ACC112 (cell line): ENCODE measurements at regions not wholly inside any gene's neighbourhood (a gene's known extent, or its start where the extent isn't known, plus 50 kb on each side); places are given as distances from the start of the nearest gene placed in this dataset.

Experiments
- H2AFZ ChIP-seq: fragments of 200-600 bp; sonication (generic); one replicate; pipeline ENCODE4 v1.6.0; 2017; ENCODE audit warnings: antibody characterized with exemption, low read length; ENCODE audit not compliant: unreplicated experiment
- H3K27ac ChIP-seq: fragments of 200-600 bp; sonication (generic); 2 replicates; pipeline ENCODE4 v1.5.1; 2014; ENCODE audit warnings: low read depth, mild to moderate bottlenecking, antibody characterized with exemption, low read length, moderate library complexity
- H3K27me3 ChIP-seq: fragments of 200-600 bp; sonication (generic); 2 replicates; pipeline ENCODE4 v1.6.1; 2014; ENCODE audit warnings: mild to moderate bottlenecking, antibody characterized with exemption, low read length, moderate library complexity, mixed read lengths; ENCODE audit not compliant: insufficient read depth
- H3K36me3 ChIP-seq: fragments of 200-600 bp; sonication (generic); 2 replicates; pipeline ENCODE4 v1.6.1; 2016; ENCODE audit warnings: mild to moderate bottlenecking, antibody characterized with exemption, low read length, moderate library complexity, mixed read lengths; ENCODE audit not compliant: insufficient read depth
- H3K4me1 ChIP-seq: fragments of 200-600 bp; sonication (generic); one replicate; pipeline ENCODE4 v1.6.1; 2016; ENCODE audit warnings: low read length, mixed read lengths; ENCODE audit not compliant: insufficient read depth, unreplicated experiment, control insufficient read depth
- H3K4me3 ChIP-seq: fragments of 200-600 bp; sonication (generic); 2 replicates; pipeline ENCODE4 v1.5.1; 2014; ENCODE audit warnings: mild to moderate bottlenecking, low read depth, low read length
- H3K79me2 ChIP-seq: fragments of 200-600 bp; sonication (generic); one replicate; pipeline ENCODE4 v1.6.0; 2016; ENCODE audit warnings: low read length; ENCODE audit not compliant: control insufficient read depth, unreplicated experiment, insufficient read depth

GRCh38 chr1:185420588-185421081, 103.6 kb upstream of the IVNS1ABP start:
- no peaks in the 10 kb centered on the region for H3K4me1 ChIP-seq
- H3K79me2 ChIP-seq = no peaks in the 10 kb centered on the region
- no peak overlapping the region for H3K27ac ChIP-seq
- no peak overlapping the region for H3K4me3 ChIP-seq
- no peak overlapping the region for H2AFZ ChIP-seq
- H3K27me3 ChIP-seq = no peaks in the 10 kb centered on the region
- no peaks in the 10 kb centered on the region for H3K36me3 ChIP-seq

GRCh38 chr1:185419718-185420117, 102.7 kb upstream of the IVNS1ABP start:
- Histone ChIP-seq H3K36me3 (no peaks in the 10 kb centered on the region), H3K79me2 (no peaks in the 10 kb centered on the region), H3K4me3 (no peak overlapping the region), H3K27me3 (no peaks in the 10 kb centered on the region), H3K27ac (no peak overlapping the region), H2AFZ (no peak overlapping the region), H3K4me1 (no peaks in the 10 kb centered on the region)

- no peaks in the 10 kb centered on the region for H3K36me3 ChIP-seq
- H3K79me2 ChIP-seq = no peaks in the 10 kb centered on the region
- H3K27ac ChIP-seq = no peak overlapping the region
- no peak overlapping the region for H3K4me3 ChIP-seq
- H3K4me1 ChIP-seq = no peaks in the 10 kb centered on the region
- H2AFZ ChIP-seq = no peak overlapping the region
- no peaks in the 10 kb centered on the region for H3K27me3 ChIP-seq
Observed at GRCh38 chr1:185418472-185418871, 101.4 kb upstream of the IVNS1ABP start.

- no peaks in the 10 kb centered on the region for H3K79me2 ChIP-seq
- H2AFZ ChIP-seq = no peak overlapping the region
- no peak overlapping the region for H3K27ac ChIP-seq
- no peaks in the 10 kb centered on the region for H3K27me3 ChIP-seq
- no peaks in the 10 kb centered on the region for H3K4me1 ChIP-seq
- H3K4me3 ChIP-seq = no peak overlapping the region
- no peaks in the 10 kb centered on the region for H3K36me3 ChIP-seq
Observed at GRCh38 chr1:185412385-185413087, 95.5 kb upstream of the IVNS1ABP start.

DNA sequence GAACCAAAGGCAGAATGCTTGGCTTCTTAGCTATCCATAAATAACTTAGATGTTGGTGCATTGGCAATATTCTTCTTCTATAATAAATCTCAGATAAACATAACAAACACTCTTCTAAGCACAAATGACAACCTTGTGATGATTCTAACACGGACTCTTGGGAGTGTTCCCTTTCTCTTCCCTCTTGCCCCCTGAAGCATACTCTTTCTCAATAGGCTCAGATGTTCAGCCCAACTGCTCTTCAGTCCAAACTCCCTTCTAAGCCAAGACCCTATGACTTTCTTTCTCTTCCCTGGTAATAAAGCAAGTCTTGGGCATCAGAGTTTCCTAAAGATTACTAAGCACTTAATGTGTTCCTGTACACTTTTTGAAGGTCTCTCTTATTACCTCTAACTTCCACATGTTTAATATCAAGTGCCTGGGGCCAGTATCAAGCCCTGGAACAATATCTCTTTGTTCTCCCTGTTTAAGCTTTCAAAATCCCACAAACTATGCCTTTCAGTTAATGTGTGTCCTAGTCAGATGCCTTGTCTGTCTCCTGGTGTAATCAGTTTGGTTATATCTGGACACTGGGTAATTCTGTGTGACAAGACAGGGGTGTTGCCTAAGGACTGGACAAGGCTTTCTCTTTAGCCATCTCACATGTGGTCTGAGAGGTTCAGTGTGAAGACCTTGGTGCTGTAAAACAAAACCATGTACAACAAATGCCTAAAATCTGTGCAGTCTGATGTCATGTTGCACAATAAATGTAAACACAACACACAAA, 92.9 kb upstream of the IVNS1ABP start:
- no peaks in the 10 kb centered on the region for H3K27me3 ChIP-seq
- H2AFZ ChIP-seq = no peak overlapping the region
- H3K4me3 ChIP-seq = no peak overlapping the region
- no peak overlapping the region for H3K27ac ChIP-seq
- H3K79me2 ChIP-seq = no peaks in the 10 kb centered on the region
- no peaks in the 10 kb centered on the region for H3K36me3 ChIP-seq
- H3K4me1 ChIP-seq = peaks cover under 1% of the 10 kb centered on the region

DNA sequence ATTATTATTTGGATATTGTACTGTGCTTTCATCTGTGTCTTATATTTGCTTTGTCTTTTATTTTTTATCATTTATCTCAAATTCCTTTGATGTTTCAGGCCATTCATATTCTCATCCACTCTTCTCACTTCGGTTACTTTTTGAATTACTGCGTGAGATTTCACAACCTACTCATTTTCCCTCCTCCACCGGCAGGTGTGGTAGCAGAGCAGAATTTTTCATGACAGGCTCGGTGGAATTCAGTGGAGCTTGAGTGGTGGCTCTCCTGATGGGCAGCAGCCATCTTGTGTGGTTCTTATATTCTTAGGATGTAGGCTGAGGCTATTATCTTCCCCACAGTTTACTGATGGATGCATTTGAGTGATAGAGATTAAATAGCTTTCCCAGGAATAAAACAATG, 92.3 kb upstream of the IVNS1ABP start:
- H3K79me2 ChIP-seq = no peaks in the 10 kb centered on the region

GRCh38 chr1:185408700-185409270, 91.7 kb upstream of the IVNS1ABP start:
- Histone ChIP-seq H3K4me1 (peaks cover 6% of the 10 kb centered on the region), H3K27me3 (no peaks in the 10 kb centered on the region), H3K79me2 (no peaks in the 10 kb centered on the region), H3K36me3 (no peaks in the 10 kb centered on the region), H3K27ac (no peak overlapping the region), H2AFZ (no peak overlapping the region), H3K4me3 (no peak overlapping the region)

More for the DNA sequence above, 92.3 kb upstream of the IVNS1ABP start:
- H3K27me3 ChIP-seq = no peaks in the 10 kb centered on the region
- H3K27ac ChIP-seq = no peak overlapping the region
- H3K36me3 ChIP-seq = no peaks in the 10 kb centered on the region
- H2AFZ ChIP-seq = no peak overlapping the region
- peaks cover 6% of the 10 kb centered on the region for H3K4me1 ChIP-seq
- H3K4me3 ChIP-seq = no peak overlapping the region

GRCh38 chr1:185406691-185407009, 89.6 kb upstream of the IVNS1ABP start:
- Histone ChIP-seq H3K27ac (no peak overlapping the region), H3K4me1 (peaks cover 6% of the 10 kb centered on the region), H3K36me3 (no peaks in the 10 kb centered on the region), H3K4me3 (no peak overlapping the region), H3K79me2 (no peaks in the 10 kb centered on the region), H3K27me3 (no peaks in the 10 kb centered on the region), H2AFZ (no peak overlapping the region)

- H3K79me2 ChIP-seq = no peaks in the 10 kb centered on the region
- no peaks in the 10 kb centered on the region for H3K27me3 ChIP-seq
- no peak overlapping the region for H3K4me3 ChIP-seq
- H3K4me1 ChIP-seq = peaks cover 6% of the 10 kb centered on the region
- H2AFZ ChIP-seq = no peak overlapping the region
- no peak overlapping the region for H3K27ac ChIP-seq
- H3K36me3 ChIP-seq = no peaks in the 10 kb centered on the region
Observed at GRCh38 chr1:185406006-185406690, 89.1 kb upstream of the IVNS1ABP start.

GRCh38 chr1:185404907-185405568, 88.0 kb upstream of the IVNS1ABP start:
- H3K79me2 ChIP-seq = no peaks in the 10 kb centered on the region
- H3K27ac ChIP-seq = no peak overlapping the region
- no peaks in the 10 kb centered on the region for H3K27me3 ChIP-seq
- H2AFZ ChIP-seq = peak overlapping the region; percentile 61
- H3K4me3 ChIP-seq = peak overlapping the region; percentile 58; the same call in 1 of the 2 replicates
- peaks cover 9% of the 10 kb centered on the region for H3K4me1 ChIP-seq
- H3K36me3 ChIP-seq = no peaks in the 10 kb centered on the region
